Esophagus squamous epithelium (tissue), 4 donors: ENCODE measurements at regions not wholly inside any gene's neighbourhood (a gene's known extent, or its start where the extent isn't known, plus 50 kb on each side); places are given as distances from the start of the nearest gene placed in this dataset.

Experiments
- CTCF ChIP-seq, 6 experiments: fragments of 450-650 bp in 4 of 6; fragments of 200-600 bp in 2 of 6; sonication (generic) in 2 of 6; IDR thresholded peaks; one replicate each; pipeline ENCODE4 v1.5.1; 2016 to 2019; ENCODE audit warnings: antibody characterized with exemption in 6 of 6, mild to moderate bottlenecking in 4 of 6, moderate library complexity in 4 of 6
- POLR2A ChIP-seq, 4 donors: fragments of 450-650 bp; IDR thresholded peaks; one replicate each; pipeline ENCODE4 v1.6.1; 2017; ENCODE audit warnings: antibody characterized with exemption in 4 of 4, mild to moderate bottlenecking in 4 of 4, moderate library complexity in 3 of 4

- TF ChIP-seq CTCF (IDR thresholded peaks at IDR 0.05), result no peak
- TF ChIP-seq POLR2A (IDR thresholded peaks at IDR 0.05), result no peak
Measured at GRCh38 chr12:91368613-91369012, 186.0 kb upstream of the DCN start.
